ENCODE measurements at regions not wholly inside any gene's neighbourhood (a gene's known extent, or its start where the extent isn't known, plus 50 kb on each side); places are given as distances from the start of the nearest gene placed in this dataset.

GRCh38 chr1:68644504-68644903 is 147.6 kb upstream of the DEPDC1 start:
- no peak overlapping the region for H3K4me3 ChIP-seq (ENCODE audit: low read depth, low read length)
- no peak for TF ChIP-seq CTCF (IDR thresholded peaks at IDR 0.05; ENCODE audit: low read depth, low read length)
- in situ Hi-C loops (cut with HindIII; ENCODE audit: low sequenced_read_pairs): no loop called here
- no peak for DNase-seq (ENCODE audit: low read depth, low spot score)

GRCh38 chr1:68651115-68651514 is 154.2 kb upstream of the DEPDC1 start:
- TF ChIP-seq CTCF (IDR thresholded peaks at IDR 0.05; ENCODE audit: low read depth, low read length): no peak
- no peak overlapping the region for H3K4me3 ChIP-seq (ENCODE audit: low read depth, low read length)
- in situ Hi-C loops (cut with HindIII; ENCODE audit: low sequenced_read_pairs): no loop called here
- no peak for DNase-seq (ENCODE audit: low read depth, low spot score)

- H3K4me3 ChIP-seq (ENCODE audit: low read depth, low read length): no peak overlapping the region
- in situ Hi-C loops (cut with HindIII; ENCODE audit: low sequenced_read_pairs): no loop called here
- TF ChIP-seq CTCF (IDR thresholded peaks at IDR 0.05; ENCODE audit: low read depth, low read length): no peak
- no peak for DNase-seq (ENCODE audit: low read depth, low spot score)
Measured at GRCh38 chr1:68653882-68654281, 157.0 kb upstream of the DEPDC1 start.

- no peak for TF ChIP-seq CTCF (IDR thresholded peaks at IDR 0.05; ENCODE audit: low read depth, low read length)
- no peak overlapping the region for H3K4me3 ChIP-seq (ENCODE audit: low read depth, low read length)
- no peak for DNase-seq (ENCODE audit: low read depth, low spot score)
- in situ Hi-C loops (cut with HindIII; ENCODE audit: low sequenced_read_pairs): no loop called here
Measured at GRCh38 chr1:68673771-68674170, 176.9 kb upstream of the DEPDC1 start.

- in situ Hi-C loops (cut with HindIII; ENCODE audit: low sequenced_read_pairs): no loop called here
- TF ChIP-seq CTCF (IDR thresholded peaks at IDR 0.05; ENCODE audit: low read depth, low read length): no peak
- peak; percentile 16 for DNase-seq (ENCODE audit: low read depth, low spot score)
- no peak overlapping the region for H3K4me3 ChIP-seq (ENCODE audit: low read depth, low read length)
Measured at GRCh38 chr1:68675336-68675735, 178.5 kb upstream of the DEPDC1 start.

- in situ Hi-C loops (cut with HindIII; ENCODE audit: low sequenced_read_pairs): no loop called here
- DNase-seq (ENCODE audit: low read depth, low spot score): no peak
- TF ChIP-seq CTCF (IDR thresholded peaks at IDR 0.05; ENCODE audit: low read depth, low read length): no peak
- no peak overlapping the region for H3K4me3 ChIP-seq (ENCODE audit: low read depth, low read length)
Measured at GRCh38 chr1:68677684-68678351, 180.9 kb upstream of the DEPDC1 start.

Measured in astrocyte of the spinal cord (primary cell).